ENCODE measurements at regions not wholly inside any gene's neighbourhood (a gene's known extent, or its start where the extent isn't known, plus 50 kb on each side); places are given as distances from the start of the nearest gene placed in this dataset.

DNA sequence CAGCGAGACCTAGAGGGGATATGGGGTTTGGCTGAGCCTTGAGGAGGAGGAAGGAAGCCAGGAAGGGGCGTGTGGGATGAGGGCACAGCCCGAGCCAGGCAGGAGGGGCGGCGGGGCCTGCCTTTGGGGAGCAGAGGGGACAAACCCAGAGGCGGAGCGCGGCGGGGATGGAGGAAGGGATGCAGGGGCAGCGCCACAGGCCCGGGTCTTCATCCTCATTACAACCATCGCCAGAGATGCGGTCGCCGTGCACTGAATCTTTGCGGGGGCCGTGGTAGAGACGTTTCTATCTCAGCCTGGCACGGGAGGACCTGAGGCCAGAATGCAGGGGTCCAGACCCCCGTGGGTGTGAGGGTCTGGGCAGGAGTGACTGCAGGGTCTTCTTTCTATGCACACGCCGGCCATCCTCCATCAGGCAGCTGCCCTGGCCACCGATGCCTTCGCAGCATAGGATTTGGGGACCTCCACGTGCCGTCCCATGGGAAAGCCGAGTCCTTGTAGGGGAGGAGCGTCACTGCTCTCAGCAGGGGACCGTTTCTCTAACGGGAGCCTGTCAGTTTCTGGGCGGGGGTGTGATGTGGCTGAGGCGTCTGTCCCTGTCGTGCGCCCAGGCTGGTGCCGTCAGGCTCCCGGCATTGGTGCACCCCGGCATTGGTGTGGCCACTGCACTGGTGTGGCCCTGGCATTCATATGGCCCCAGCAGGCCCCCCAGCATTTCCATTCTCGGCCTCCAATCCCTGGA, 1267.9 kb downstream of the BRD1 start:
- TF ChIP-seq, protein P1, sequence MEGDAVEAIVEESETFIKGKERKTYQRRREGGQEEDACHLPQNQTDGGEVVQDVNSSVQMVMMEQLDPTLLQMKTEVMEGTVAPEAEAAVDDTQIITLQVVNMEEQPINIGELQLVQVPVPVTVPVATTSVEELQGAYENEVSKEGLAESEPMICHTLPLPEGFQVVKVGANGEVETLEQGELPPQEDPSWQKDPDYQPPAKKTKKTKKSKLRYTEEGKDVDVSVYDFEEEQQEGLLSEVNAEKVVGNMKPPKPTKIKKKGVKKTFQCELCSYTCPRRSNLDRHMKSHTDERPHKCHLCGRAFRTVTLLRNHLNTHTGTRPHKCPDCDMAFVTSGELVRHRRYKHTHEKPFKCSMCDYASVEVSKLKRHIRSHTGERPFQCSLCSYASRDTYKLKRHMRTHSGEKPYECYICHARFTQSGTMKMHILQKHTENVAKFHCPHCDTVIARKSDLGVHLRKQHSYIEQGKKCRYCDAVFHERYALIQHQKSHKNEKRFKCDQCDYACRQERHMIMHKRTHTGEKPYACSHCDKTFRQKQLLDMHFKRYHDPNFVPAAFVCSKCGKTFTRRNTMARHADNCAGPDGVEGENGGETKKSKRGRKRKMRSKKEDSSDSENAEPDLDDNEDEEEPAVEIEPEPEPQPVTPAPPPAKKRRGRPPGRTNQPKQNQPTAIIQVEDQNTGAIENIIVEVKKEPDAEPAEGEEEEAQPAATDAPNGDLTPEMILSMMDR (IDR thresholded peaks at IDR 0.05; ENCODE audit: low read depth, low read length, poor library complexity, severe bottlenecking): no peak
- TF ChIP-seq EZH2phosphoT487 (IDR thresholded peaks at IDR 0.05; ENCODE audit: borderline replicate concordance, low read length): no peak
